OCI-LY3 (cell line): ENCODE measurements at regions not wholly inside any gene's neighbourhood (a gene's known extent, or its start where the extent isn't known, plus 50 kb on each side); places are given as distances from the start of the nearest gene placed in this dataset.

Source experiments
- CTCF ChIP-seq: fragments of 200-600, 300-600 bp; sonication (generic); IDR thresholded peaks from 2 replicates; pipeline ENCODE4 v1.5.1; 2014; ENCODE audit warnings: antibody characterized with exemption, low read length, low read depth
- EZH2phosphoT487 ChIP-seq: fragments of 200-600 bp; shearing (Covaris generic); IDR thresholded peaks from 2 replicates; pipeline ENCODE4 v1.6.1; 2018; ENCODE audit warnings: antibody characterized with exemption, mixed run types, low read depth

GRCh38 chr6:153340568-153340967, 209.5 kb upstream of the RGS17 start:
- no peak for TF ChIP-seq CTCF
- no peak for TF ChIP-seq EZH2phosphoT487
